ENCODE measurements at regions not wholly inside any gene's neighbourhood (a gene's known extent, or its start where the extent isn't known, plus 50 kb on each side); places are given as distances from the start of the nearest gene placed in this dataset.

DNA sequence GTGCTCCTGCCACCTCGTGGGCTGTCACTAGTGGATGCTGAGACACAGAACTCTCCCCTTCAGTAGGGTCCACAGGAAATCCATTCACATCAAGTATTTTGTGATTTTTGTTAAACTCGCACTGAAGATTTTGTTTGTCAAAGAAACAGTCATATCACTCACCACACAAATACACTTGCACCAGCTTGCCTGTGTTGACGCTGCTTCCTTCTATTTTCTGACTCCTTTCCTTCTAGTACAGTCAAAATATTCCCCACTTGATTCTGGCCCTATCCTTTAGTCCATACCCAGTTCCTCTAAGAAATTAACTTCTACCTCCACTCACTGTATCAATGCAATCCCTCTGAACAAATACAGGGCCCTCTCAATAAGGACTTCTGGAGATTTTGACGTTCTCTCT is 213.2 kb upstream of the ARL4C start (continued):
- TF ChIP-seq POLR2A (IDR thresholded peaks at IDR 0.05; ENCODE audit: control extremely low read depth in 1 of 2, low read depth in 2 of 2, low read length in 2 of 2): no peak
- TF ChIP-seq PHF8 (conservative IDR thresholded peaks at IDR 0.05; ENCODE audit: low read depth, low read length): no peak
- no peak for TF ChIP-seq POU5F1 (IDR thresholded peaks at IDR 0.05; ENCODE audit: low read depth, low read length)
- TF ChIP-seq ZNF274 (IDR thresholded peaks at IDR 0.05; ENCODE audit: borderline replicate concordance, extremely low read depth, low read length): no peak
- no peak for TF ChIP-seq SP1 (IDR thresholded peaks at IDR 0.05; ENCODE audit: low read depth, low read length)
